ENCODE measurements at regions not wholly inside any gene's neighbourhood (a gene's known extent, or its start where the extent isn't known, plus 50 kb on each side); places are given as distances from the start of the nearest gene placed in this dataset.

DNA sequence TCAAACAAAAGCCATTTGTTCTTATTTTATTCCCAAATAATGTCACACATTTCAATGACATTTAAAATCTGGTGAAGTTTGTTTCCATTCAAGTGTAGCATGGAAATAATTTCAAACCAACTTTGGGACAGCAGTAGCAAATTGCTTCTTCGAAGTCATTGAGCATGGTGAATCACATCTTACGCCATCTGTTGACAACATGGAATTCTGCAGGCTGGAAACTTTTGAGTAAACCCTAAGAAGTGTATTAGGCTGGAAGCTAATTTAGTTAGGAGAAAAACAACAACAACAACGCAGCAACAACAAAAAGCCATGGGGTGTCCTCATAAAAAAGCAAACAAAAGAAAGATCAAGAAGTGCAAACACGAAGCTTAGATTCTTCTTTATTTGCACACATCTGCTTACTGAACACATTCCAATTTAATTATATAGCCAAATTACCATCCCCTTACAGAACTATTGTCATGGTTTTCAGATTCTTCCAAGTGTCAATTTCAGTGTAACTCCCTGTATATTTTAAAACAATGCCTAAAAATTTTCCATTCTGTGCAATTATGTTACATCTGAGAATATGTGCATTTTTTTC is 659.0 kb upstream of the CDH7 start:
- H3K27me3 ChIP-seq (ENCODE audit: control insufficient read depth, insufficient read depth, low read length): no peaks in the 10 kb centered on the region
- peak; percentile 45 for DNase-seq (ENCODE audit: low read depth)
- H3K4me3 ChIP-seq (ENCODE audit: low read depth, low read length): no peak overlapping the region
- H3K36me3 ChIP-seq (ENCODE audit: control insufficient read depth, insufficient read depth, low read length): no peaks in the 10 kb centered on the region
- TF ChIP-seq, protein P1, sequence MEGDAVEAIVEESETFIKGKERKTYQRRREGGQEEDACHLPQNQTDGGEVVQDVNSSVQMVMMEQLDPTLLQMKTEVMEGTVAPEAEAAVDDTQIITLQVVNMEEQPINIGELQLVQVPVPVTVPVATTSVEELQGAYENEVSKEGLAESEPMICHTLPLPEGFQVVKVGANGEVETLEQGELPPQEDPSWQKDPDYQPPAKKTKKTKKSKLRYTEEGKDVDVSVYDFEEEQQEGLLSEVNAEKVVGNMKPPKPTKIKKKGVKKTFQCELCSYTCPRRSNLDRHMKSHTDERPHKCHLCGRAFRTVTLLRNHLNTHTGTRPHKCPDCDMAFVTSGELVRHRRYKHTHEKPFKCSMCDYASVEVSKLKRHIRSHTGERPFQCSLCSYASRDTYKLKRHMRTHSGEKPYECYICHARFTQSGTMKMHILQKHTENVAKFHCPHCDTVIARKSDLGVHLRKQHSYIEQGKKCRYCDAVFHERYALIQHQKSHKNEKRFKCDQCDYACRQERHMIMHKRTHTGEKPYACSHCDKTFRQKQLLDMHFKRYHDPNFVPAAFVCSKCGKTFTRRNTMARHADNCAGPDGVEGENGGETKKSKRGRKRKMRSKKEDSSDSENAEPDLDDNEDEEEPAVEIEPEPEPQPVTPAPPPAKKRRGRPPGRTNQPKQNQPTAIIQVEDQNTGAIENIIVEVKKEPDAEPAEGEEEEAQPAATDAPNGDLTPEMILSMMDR (IDR thresholded peaks at IDR 0.05; ENCODE audit: insufficient read depth, low read length, severe bottlenecking): peak; percentile 48
- FAIRE-seq: no peak

DNA sequence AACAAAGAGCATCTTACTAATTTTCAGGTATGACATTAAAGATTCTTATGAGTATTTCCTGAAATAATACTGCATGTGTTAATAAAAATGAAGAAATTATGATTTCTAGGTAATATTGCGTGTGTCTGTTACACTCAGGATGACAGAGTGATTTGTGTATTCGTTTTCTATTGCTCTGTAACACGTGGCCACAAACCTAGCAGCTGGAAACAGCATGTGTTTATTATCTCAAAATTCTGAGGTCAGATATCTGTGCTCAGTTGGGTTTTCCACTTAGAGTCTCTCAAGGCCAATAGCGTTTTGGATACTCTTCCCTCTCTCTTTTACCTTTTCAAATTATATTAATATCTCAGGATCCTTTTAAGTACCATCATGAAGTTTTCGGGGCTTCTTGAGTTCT is 667.9 kb upstream of the CDH7 start:
- no peak for DNase-seq (ENCODE audit: low read depth)
- TF ChIP-seq, protein P1 (IDR thresholded peaks at IDR 0.05; ENCODE audit: insufficient read depth, low read length, severe bottlenecking): no peak
- Histone ChIP-seq H3K27me3 (ENCODE audit: control insufficient read depth, insufficient read depth, low read length) (no peaks in the 10 kb centered on the region), H3K36me3 (ENCODE audit: control insufficient read depth, insufficient read depth, low read length) (no peaks in the 10 kb centered on the region), H3K4me3 (ENCODE audit: low read depth, low read length) (no peak overlapping the region)
- no peak for FAIRE-seq

DNA sequence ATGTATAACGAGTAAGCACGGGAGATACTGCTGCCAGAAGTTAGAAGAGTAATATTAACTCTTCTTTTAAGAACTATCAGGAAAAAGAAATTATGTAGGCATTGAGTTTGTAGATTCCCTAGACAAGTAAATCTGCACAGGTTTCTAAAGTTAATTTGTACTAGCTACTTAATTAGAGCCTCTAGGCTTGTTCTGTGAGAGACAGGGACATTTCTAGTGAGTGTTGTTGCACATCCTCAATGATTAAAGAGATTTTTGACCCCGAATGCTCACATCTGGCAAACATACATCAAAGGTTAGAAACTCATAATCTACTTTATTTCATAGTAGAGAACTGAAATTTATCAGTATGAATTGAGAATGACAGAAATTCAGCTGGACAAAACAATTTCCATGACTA is 669.0 kb upstream of the CDH7 start:
- no peak for FAIRE-seq

DNA sequence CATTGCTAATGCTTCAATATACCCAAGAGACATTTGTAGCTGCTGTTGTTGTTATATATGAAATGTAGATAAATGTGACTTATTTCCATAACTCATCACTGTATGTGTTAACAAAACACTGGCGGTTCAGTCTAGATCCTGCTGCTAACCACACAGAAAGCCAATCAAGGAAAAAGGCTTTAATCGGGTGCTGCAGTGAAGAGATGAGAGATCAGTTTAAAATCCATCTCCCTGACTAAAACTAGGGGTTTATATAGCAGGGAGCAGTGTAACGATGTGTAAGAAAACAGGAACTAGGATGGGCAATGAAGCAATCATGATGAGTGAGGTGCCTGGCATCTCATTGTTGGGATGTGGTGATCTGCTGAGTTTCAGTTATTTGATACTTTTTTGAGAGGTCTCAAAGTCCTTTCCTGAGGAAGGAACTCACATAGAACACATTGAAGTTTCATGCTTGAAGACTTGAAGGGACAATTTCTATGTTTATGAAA is 677.7 kb upstream of the CDH7 start:
- no peak overlapping the region for H3K4me3 ChIP-seq (ENCODE audit: low read depth, low read length)
- TF ChIP-seq, protein P1 (IDR thresholded peaks at IDR 0.05; ENCODE audit: insufficient read depth, low read length, severe bottlenecking): no peak
- no peak for FAIRE-seq
- DNase-seq (ENCODE audit: low read depth): peak; percentile 17
- H3K36me3 ChIP-seq (ENCODE audit: control insufficient read depth, insufficient read depth, low read length): no peaks in the 10 kb centered on the region
- H3K27me3 ChIP-seq (ENCODE audit: control insufficient read depth, insufficient read depth, low read length): no peaks in the 10 kb centered on the region

More for the DNA sequence above, 669.0 kb upstream of the CDH7 start:
- Histone ChIP-seq H3K27me3 (ENCODE audit: control insufficient read depth, insufficient read depth, low read length) (no peaks in the 10 kb centered on the region), H3K36me3 (ENCODE audit: control insufficient read depth, insufficient read depth, low read length) (no peaks in the 10 kb centered on the region), H3K4me3 (ENCODE audit: low read depth, low read length) (no peak overlapping the region)
- no peak for DNase-seq (ENCODE audit: low read depth)
- TF ChIP-seq, protein P1 (IDR thresholded peaks at IDR 0.05; ENCODE audit: insufficient read depth, low read length, severe bottlenecking): no peak

DNA sequence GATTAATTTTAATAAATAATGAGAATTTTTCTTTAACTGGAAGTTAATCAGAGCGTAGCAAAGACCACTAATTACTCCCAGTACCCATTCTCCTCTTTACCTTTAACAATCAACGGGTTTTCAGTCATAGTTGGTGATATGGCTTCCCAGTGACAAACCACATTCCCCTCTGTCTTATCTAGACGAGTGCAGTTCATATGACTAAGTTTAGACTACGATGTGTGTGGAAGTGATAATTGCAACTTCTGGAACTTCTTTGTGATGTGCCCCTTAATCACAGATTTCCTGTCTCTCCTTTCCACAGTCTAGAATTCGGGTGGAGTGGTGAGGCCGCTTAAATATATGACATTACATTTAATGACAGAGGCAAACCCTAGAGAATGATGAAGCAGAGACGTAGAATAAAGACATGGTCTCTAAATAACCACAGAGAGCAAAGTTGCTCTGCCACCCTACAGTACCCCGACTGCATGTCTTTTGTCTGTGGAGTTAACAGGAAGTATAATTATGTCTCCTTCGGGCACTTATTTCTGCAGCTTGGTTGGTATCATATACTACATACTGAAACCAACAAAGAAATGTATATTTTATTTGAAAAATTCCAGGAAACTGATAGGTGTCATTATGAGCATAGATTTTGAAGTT is 693.3 kb upstream of the CDH7 start:
- TF ChIP-seq, protein P1 (IDR thresholded peaks at IDR 0.05; ENCODE audit: insufficient read depth, low read length, severe bottlenecking): no peak
- H3K4me3 ChIP-seq (ENCODE audit: low read depth, low read length): no peak overlapping the region
- H3K27me3 ChIP-seq (ENCODE audit: control insufficient read depth, insufficient read depth, low read length): no peaks in the 10 kb centered on the region
- DNase-seq (ENCODE audit: low read depth) (no peak), FAIRE-seq (no peak)
- no peaks in the 10 kb centered on the region for H3K36me3 ChIP-seq (ENCODE audit: control insufficient read depth, insufficient read depth, low read length)

Data from bronchial epithelial cell (primary cell).